ENCODE measurements at regions not wholly inside any gene's neighbourhood (a gene's known extent, or its start where the extent isn't known, plus 50 kb on each side); places are given as distances from the start of the nearest gene placed in this dataset.

- no peak for DNase-seq
Measured at GRCh38 chr2:15735484-15736326, 144.0 kb downstream of the DDX1 start.

DNA sequence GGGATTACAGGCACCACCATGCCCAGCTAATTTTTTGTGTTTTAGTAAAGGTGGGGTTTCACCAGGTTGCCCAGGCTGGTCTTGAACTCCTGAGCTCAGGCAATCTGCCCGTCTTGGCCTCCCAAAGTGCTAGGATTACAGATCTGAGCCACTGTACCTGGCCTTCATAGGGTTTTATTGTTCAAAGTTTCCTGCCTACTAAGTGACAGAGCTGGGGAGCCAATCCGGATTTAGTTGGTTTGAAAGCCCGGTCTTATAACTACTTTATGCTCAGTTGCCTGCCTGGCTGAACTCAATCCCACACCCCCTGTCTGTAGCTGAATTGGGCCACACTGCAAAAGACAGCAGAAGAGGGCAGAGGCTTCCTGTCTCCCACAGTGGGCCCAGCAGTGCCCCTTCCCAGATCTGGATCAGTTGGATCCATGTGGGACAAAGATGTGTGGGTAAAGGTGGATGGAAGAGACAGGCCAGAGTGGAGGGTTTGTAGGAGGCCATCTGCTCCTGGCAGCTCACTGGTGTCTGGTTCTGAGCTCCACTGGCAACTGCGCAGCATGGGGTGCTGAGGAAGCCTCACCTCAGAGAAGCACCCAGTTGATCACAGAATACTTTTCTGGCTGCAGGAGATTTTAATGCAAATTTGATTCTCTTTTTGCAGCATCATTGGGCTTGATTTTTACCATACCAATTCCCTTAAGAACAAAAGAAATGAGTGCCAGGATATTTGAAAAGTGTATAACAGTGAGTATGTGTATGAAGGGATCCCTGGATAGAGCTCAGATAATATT is 144.9 kb downstream of the DDX1 start:
- DNase-seq = no peak

- no peak for DNase-seq
Measured at GRCh38 chr2:15737314-15738224, 145.9 kb downstream of the DDX1 start.

GRCh38 chr2:15738225-15738546 is 146.5 kb downstream of the DDX1 start:
- DNase-seq = no peak

GRCh38 chr2:15738943-15739342 is 147.3 kb downstream of the DDX1 start:
- no peak for DNase-seq

DNA sequence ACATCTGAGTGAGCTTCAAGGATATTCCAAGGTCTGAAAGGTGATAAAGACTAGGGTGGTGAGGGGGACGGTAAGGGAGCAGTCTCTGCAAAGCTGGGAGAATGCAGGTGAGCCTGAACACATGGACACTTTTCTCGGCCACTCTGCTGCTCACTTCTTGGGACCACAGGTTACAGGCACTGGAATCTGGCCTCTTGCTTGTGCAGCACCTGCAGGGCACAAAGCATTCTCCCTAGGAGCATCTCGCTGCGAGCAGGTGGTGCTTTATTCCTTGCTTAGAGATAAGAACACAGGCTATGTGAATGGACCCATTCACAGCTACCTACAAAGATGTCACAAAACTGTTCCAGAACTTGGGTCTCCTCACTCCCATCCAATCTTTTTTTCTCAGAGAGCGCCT is 153.2 kb downstream of the DDX1 start:
- DNase-seq = no peak

DNA sequence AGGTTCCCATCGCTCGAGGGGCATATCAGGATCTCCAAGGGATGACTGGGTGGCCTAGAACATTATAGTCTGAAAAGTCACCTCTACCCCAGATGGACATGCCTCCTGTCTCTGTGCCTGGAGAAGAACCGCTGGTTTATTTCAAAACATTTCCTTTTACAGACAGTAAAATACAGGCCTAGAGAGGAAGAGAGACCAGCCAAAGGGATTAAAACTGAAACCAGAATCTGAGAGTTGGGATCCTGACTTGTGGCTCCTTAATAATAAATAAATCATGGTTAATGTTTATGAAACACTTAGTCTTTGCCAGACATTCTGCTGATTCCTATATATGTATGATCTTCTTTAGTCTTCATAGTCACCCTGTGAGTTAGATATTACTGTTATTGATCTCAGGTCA is 153.7 kb downstream of the DDX1 start:
- DNase-seq = no peak

- DNase-seq = no peak
Measured at GRCh38 chr2:15745907-15746702, 154.4 kb downstream of the DDX1 start.

DNA sequence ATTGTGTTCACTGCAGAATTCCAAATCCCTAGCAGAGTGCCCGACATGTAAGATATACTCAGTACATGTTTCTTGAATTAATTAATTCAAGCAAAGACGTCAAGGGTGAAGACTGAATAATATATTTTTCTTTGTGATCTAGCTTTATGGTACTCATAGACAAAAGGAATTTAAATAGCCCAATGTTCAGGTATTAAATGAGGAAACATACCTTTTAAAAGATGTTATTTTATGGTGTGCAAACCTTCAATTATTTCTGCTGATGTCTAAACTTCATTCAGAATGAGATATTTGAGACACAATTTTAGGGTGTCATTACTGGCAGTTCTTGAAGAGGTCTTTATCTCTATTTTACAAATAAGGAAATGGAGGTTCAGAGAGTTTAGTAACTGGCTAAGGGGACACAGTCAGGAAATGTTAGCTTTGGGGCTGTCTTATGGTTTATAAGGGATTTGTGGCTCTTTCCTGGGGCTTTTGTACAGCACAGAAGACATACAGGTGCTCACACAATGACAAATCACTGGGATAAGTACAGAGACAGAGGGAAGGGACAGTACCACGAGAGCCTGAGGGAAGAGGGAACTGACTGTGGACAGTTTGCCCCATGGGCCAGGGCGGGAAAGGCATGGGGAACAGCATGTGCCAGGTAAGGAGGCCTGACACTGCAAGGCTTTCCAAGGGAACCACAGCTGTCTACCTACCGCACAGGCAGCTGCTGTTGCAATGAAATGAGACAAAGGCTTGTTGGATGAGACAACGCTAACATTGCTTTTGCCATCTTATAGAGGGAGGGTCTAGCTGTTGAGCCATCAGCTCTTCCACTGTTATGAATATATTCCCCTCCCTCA is 155.3 kb downstream of the DDX1 start:
- DNase-seq = no peak

- DNase-seq = no peak
Measured at GRCh38 chr2:15747603-15748471, 156.2 kb downstream of the DDX1 start.

GRCh38 chr2:15748736-15749323 is 157.2 kb downstream of the DDX1 start:
- DNase-seq = peak; percentile 57

- peak; percentile 45 for DNase-seq
Measured at GRCh38 chr2:15749460-15750432, 158.1 kb downstream of the DDX1 start.

GRCh38 chr2:15750433-15750814 is 158.8 kb downstream of the DDX1 start:
- DNase-seq = no peak

DNA sequence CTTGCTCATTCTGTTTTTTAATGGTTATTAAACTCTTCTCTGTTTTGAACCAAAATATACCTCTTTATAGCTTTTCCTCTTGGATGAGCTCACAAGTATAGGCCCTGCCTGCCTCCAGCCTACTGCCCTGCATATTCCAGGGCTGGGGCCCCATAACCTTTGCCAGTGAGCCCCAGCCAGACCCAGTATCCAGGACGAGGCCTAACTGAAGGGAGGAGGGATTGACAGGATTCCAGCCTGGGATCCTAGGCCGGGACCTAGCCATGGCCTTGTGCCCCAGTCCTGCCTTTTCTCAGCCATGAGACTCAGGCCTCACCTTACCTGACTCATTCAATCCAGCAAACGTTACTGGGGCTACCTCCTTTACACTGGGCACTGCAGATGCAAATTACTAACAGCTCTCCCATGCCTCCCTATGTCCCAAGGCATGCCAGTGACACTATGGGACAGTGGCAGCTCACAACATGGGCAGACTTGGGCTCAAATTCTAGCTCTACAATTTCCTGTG is 159.2 kb downstream of the DDX1 start:
- no peak for DNase-seq

GRCh38 chr2:15751477-15751876 is 159.8 kb downstream of the DDX1 start:
- peak; percentile 29 for DNase-seq

DNA sequence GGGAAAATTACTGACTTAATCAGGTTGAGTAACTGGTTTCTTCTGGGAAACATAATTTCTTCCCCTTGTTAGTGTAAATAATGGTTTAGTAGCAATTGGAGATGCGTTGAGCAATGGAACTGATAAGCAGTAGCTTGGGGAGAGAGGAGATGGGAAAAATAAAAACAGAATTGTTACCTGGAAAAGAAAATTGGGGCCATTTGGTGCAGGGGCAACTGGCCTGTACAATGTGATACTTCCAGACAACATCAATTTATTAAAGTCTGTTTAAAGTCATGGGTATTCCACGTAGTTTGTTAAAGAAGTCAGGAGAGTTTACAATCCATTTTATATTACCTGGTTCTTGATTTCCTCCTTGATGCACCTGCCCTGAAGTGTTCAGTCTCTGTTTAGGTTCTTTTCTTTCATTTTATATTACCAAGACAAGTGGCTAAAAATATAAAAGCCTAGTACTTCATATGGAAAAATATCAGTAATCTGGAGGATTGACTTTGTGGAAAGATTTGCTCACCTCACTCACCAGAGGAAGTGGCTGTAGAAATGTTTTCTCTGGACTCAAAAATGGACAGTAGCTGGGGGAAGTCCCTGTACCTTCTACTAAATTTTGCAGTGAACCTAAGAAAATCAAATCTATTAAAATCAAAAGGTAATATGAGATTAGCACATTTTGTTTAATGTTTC is 161.0 kb downstream of the DDX1 start:
- no peak for DNase-seq

- DNase-seq = no peak
Measured at GRCh38 chr2:15753233-15753798, 161.6 kb downstream of the DDX1 start.
